H1 (cell line): ENCODE measurements at regions not wholly inside any gene's neighbourhood (a gene's known extent, or its start where the extent isn't known, plus 50 kb on each side); places are given as distances from the start of the nearest gene placed in this dataset.

Experiments used
- TEAD4 ChIP-seq: IDR thresholded peaks from 2 replicates; pipeline ENCODE4 v1.6.1; 2012; ENCODE audit warnings: low read depth, low read length, inconsistent platforms, mixed read lengths
- TF ChIP-seq, protein P1 (sequence below): IDR thresholded peaks from 2 replicates; pipeline ENCODE4 v1.6.1; 2012; ENCODE audit warnings: inconsistent platforms

DNA sequence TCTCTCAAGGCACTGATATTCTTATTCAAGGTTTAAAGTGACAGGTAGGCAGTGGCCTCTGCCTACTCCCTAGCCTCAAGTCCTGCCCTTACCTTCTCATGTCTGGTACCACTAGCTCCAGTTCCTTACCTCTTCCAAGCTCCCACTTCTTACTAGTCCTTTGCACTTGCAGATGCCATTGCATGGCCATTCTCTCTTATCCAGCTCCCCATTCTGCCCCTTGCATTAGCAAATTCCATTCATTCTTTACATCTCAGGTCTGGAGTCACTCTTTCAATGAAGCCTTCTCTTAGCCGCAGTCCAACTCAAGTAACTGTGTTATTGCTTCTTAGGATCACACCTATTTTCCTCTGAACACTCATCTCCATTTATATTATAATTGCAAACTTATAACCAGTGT lies 807.1 kb downstream of the EDEM1 start (continued):
- peak; percentile 50; the same call in 1 of the 2 replicates for TF ChIP-seq TEAD4
- TF ChIP-seq, protein P1, sequence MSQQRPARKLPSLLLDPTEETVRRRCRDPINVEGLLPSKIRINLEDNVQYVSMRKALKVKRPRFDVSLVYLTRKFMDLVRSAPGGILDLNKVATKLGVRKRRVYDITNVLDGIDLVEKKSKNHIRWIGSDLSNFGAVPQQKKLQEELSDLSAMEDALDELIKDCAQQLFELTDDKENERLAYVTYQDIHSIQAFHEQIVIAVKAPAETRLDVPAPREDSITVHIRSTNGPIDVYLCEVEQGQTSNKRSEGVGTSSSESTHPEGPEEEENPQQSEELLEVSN = no peak
